ENCODE measurements at regions not wholly inside any gene's neighbourhood (a gene's known extent, or its start where the extent isn't known, plus 50 kb on each side); places are given as distances from the start of the nearest gene placed in this dataset.

GRCh38 chr11:100555931-100556330, 131.2 kb upstream of the ARHGAP42 start:
- Histone ChIP-seq H3K27ac (ENCODE audit: low read length) (no peak overlapping the region), H3K4me1 (ENCODE audit: control insufficient read depth, insufficient read depth, low read length) (no peaks in the 10 kb centered on the region), H3K9me3 (ENCODE audit: control insufficient read depth, insufficient read depth, low read depth, low read length) (no peaks in the 10 kb centered on the region), H3K36me3 (ENCODE audit: control insufficient read depth, insufficient read depth, low read length) (no peaks in the 10 kb centered on the region), H3K4me3 (ENCODE audit: low read depth in 2 of 2, low read length in 2 of 2) (no peak overlapping the region), H3K27me3 (ENCODE audit: control insufficient read depth, insufficient read depth, low read length) (no peaks in the 10 kb centered on the region)
- in situ Hi-C loops (cut with HindIII; ENCODE audit: low pct_unique_long_range_greater_than_20kb, low sequenced_read_pairs) (no loop called here), intact Hi-C loops (cut with micrococcal nuclease; ENCODE audit: unreplicated experiment) (no loop called here)
- ChIA-PET POLR2A (no interaction called here), CTCF (no interaction called here)
- no peak for ATAC-seq
- BruUV-seq (replicated peaks): no TSS peak
- no peak for TF ChIP-seq TCF7L2 (IDR thresholded peaks at IDR 0.05; ENCODE audit: low read depth, low read length)
- TF ChIP-seq POLR2AphosphoS5 (IDR thresholded peaks at IDR 0.05; ENCODE audit: low read depth, low read length): no peak
- TF ChIP-seq CTCF (IDR thresholded peaks at IDR 0.05): no peak
- no peak for TF ChIP-seq SIN3A (IDR thresholded peaks at IDR 0.05; ENCODE audit: borderline replicate concordance, insufficient read depth, low read depth, low read length)
- no peak for TF ChIP-seq REST (IDR thresholded peaks at IDR 0.05; ENCODE audit: insufficient read depth in 1 of 2, low read depth in 2 of 2, low read length in 1 of 2)
- no peak for DNase-seq (ENCODE audit: low read depth, low spot score)

GRCh38 chr11:100556781-100557180, 130.3 kb upstream of the ARHGAP42 start:
- Histone ChIP-seq H3K36me3 (ENCODE audit: control insufficient read depth, insufficient read depth, low read length) (no peaks in the 10 kb centered on the region), H3K27ac (ENCODE audit: low read length) (no peak overlapping the region), H3K27me3 (ENCODE audit: control insufficient read depth, insufficient read depth, low read length) (no peaks in the 10 kb centered on the region), H3K4me3 (ENCODE audit: low read depth in 2 of 2, low read length in 2 of 2) (no peak overlapping the region), H3K9me3 (ENCODE audit: control insufficient read depth, insufficient read depth, low read depth, low read length) (no peaks in the 10 kb centered on the region), H3K4me1 (ENCODE audit: control insufficient read depth, insufficient read depth, low read length) (no peaks in the 10 kb centered on the region)
- ChIA-PET CTCF (no interaction called here), POLR2A (no interaction called here)
- TF ChIP-seq POLR2AphosphoS5 (IDR thresholded peaks at IDR 0.05; ENCODE audit: low read depth, low read length): no peak
- no peak for DNase-seq (ENCODE audit: low read depth, low spot score)
- no TSS peak for BruUV-seq (replicated peaks)
- in situ Hi-C loops (cut with HindIII; ENCODE audit: low pct_unique_long_range_greater_than_20kb, low sequenced_read_pairs) (no loop called here), intact Hi-C loops (cut with micrococcal nuclease; ENCODE audit: unreplicated experiment) (no loop called here)
- no peak for ATAC-seq

- BruUV-seq (replicated peaks): no TSS peak
- ATAC-seq (no peak), DNase-seq (ENCODE audit: low read depth, low spot score) (no peak)
- no peaks in the 10 kb centered on the region for H3K4me1 ChIP-seq (ENCODE audit: control insufficient read depth, insufficient read depth, low read length)
- no peak overlapping the region for H3K27ac ChIP-seq (ENCODE audit: low read length)
- intact Hi-C loops (cut with micrococcal nuclease; ENCODE audit: unreplicated experiment): no loop called here
- no peaks in the 10 kb centered on the region for H3K9me3 ChIP-seq (ENCODE audit: control insufficient read depth, insufficient read depth, low read depth, low read length)
- ChIA-PET CTCF (no interaction called here), POLR2A (no interaction called here)
- H3K4me3 ChIP-seq (ENCODE audit: low read depth in 2 of 2, low read length in 2 of 2): no peak overlapping the region
- in situ Hi-C loops (cut with HindIII; ENCODE audit: low pct_unique_long_range_greater_than_20kb, low sequenced_read_pairs): no loop called here
- TF ChIP-seq SIN3A (IDR thresholded peaks at IDR 0.05; ENCODE audit: borderline replicate concordance, insufficient read depth, low read depth, low read length): no peak
- no peak for TF ChIP-seq CTCF (IDR thresholded peaks at IDR 0.05)
- no peak for TF ChIP-seq TCF7L2 (IDR thresholded peaks at IDR 0.05; ENCODE audit: low read depth, low read length)
- TF ChIP-seq POLR2AphosphoS5 (IDR thresholded peaks at IDR 0.05; ENCODE audit: low read depth, low read length): no peak
- no peak for TF ChIP-seq REST (IDR thresholded peaks at IDR 0.05; ENCODE audit: insufficient read depth in 1 of 2, low read depth in 2 of 2, low read length in 1 of 2)
- no peaks in the 10 kb centered on the region for H3K36me3 ChIP-seq (ENCODE audit: control insufficient read depth, insufficient read depth, low read length)
- H3K27me3 ChIP-seq (ENCODE audit: control insufficient read depth, insufficient read depth, low read length): no peaks in the 10 kb centered on the region
Observed at GRCh38 chr11:100557830-100558611, 129.1 kb upstream of the ARHGAP42 start.

Data from Panc1 (cell line).